NB4 (cell line): ENCODE measurements at regions not wholly inside any gene's neighbourhood (a gene's known extent, or its start where the extent isn't known, plus 50 kb on each side); places are given as distances from the start of the nearest gene placed in this dataset.

Experiments
- DNase-seq: peaks from one replicate; pipeline ENCODE4 v3.0.0; 2010; ENCODE audit warnings: low read depth
- H3K4me3 ChIP-seq: one replicate; pipeline ENCODE4 v1.5.1; 2011; ENCODE audit warnings: mild to moderate bottlenecking, low read depth, low read length, moderate library complexity
- CTCF ChIP-seq: IDR thresholded peaks from one replicate; pipeline ENCODE4 v1.5.1; 2012; ENCODE audit warnings: low read depth, low read length
- MAX ChIP-seq: IDR thresholded peaks from 2 replicates; pipeline ENCODE4 v1.6.1; 2011; ENCODE audit warnings: low read depth, low read length
- MYC ChIP-seq: IDR thresholded peaks from 2 replicates; pipeline ENCODE4 v1.6.1; 2011; ENCODE audit warnings: low read depth, low read length
- POLR2A ChIP-seq: IDR thresholded peaks from 2 replicates; pipeline ENCODE4 v1.6.1; 2011; ENCODE audit warnings: mild to moderate bottlenecking; ENCODE audit not compliant: insufficient read length; ENCODE audit errors: extremely low read depth

DNA sequence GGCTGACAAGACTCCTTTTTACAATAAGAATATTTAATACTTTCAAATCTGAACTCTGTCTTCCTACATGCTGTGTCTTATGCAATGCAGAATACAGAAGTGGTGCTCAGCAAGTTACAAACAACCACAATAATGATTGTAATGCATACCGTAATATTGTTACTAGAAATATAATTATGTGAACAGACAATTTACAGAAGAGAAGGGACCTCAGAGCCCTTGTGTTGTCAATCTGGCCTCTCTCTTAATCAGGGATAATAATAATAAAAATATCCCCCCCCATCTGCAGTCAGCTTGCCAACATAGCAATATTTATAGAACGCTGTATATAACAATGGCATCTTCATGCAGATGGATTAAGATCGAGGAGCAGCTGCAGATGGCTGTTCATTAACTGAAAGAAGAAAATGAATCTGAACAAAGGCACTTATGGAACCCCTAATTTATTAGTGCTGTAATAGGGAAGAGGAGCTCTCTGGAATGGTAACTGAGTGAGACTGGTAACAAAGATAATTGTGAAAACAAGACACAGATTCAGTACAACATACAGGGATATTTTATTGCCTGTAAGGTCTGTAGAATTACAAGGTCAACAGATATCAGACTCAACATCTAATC, 106.3 kb downstream of the TMEM26 start:
- no peak for DNase-seq
- no peak for TF ChIP-seq POLR2A
- no peak for TF ChIP-seq CTCF
- no peak for TF ChIP-seq MYC
- no peak for TF ChIP-seq MAX
- H3K4me3 ChIP-seq, result no peak overlapping the region

DNA sequence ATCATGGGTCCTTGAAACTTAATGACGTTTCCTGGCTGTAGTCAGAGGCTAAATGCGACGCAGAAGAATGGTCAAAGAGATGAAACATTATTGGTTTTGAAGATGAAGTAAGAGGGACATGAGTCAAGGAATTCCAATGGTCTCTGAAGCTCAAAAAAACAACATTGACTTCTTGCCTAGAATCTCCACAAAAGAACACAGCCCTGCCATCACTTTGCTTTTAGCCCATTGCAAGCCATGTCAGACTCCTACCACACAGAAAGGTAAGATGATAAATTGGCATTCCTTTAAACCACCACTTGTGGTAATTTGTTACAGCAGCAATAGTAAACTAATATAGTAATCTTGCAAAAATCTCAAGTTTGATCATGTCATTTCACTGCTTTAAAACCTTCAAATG, 109.4 kb downstream of the TMEM26 start:
- no peak overlapping the region for H3K4me3 ChIP-seq
- TF ChIP-seq POLR2A (no peak), CTCF (no peak), MYC (no peak), MAX (no peak)
- no peak for DNase-seq

DNA sequence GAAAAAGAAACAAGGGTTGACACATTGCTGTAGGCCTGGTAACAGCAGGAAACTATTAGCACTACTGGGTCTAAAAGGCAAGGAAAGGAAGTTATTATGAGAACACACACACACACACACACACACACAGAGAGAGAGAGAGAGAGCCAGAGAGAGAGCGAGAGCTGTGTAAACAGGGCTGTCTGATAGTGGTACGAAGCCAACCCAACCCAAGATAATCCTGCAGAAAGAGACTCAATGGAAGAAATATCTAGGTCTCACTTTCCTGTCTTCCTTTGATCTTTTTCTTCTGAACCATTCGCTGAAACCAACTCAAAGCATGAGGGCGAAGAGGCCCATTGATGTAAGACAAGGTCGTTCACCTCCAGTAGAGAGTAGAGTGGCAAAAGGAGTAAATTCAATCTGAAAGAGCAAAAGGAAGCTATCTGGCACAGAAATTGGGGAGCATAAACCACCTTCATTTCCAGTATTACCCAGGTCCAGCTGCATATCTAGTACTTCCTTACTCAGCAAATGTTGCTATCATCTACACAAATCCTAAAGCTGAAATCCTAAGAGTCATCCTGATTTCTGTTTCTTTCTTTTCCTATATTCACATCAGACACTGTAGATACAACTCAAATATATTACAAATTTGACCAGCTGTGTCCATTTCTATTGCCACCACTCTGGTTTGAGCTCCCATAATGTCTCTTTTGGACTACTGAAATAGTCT, 110.2 kb downstream of the TMEM26 start:
- DNase-seq, result no peak
- TF ChIP-seq MYC, result no peak
- no peak for TF ChIP-seq MAX
- H3K4me3 ChIP-seq, result no peak overlapping the region

DNA sequence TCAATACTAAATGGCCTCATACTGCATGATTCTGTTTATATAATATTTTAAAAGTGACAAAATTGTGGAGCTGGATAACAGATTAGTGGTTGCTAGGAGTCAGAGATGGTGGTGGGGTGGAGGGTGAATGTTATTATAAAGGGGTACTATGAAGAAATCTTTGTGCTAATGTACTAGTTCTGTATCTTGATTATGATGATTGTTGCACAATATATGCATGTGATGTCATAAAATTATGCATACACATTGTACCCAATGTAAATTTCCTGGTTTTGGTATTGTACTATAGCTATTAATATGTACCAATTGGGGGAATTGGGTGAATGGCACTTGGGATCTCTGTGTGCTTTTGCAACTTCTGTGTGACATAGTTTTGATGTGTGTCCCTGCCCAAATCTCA, 112.2 kb downstream of the TMEM26 start:
- TF ChIP-seq POLR2A (no peak), MYC (no peak), MAX (no peak), CTCF (no peak)
- no peak overlapping the region for H3K4me3 ChIP-seq
- no peak for DNase-seq

- H3K4me3 ChIP-seq, result no peak overlapping the region
- no peak for DNase-seq
- no peak for TF ChIP-seq CTCF
- no peak for TF ChIP-seq MAX
These were observed 115.0 kb downstream of the TMEM26 start for GRCh38 chr10:61338146-61338545.

- TF ChIP-seq MAX, result no peak
- TF ChIP-seq CTCF, result no peak
- no peak for TF ChIP-seq MYC
- TF ChIP-seq POLR2A, result no peak
- no peak for DNase-seq
- no peak overlapping the region for H3K4me3 ChIP-seq
These were observed 115.4 kb downstream of the TMEM26 start for GRCh38 chr10:61337741-61338140.
